Karpas-422 (cell line): ENCODE measurements at regions not wholly inside any gene's neighbourhood (a gene's known extent, or its start where the extent isn't known, plus 50 kb on each side); places are given as distances from the start of the nearest gene placed in this dataset.

ENCODE experiments used
- DNase-seq: peaks from one replicate; pipeline ENCODE4 v3.0.0-alpha.2; 2015
- H2AFZ ChIP-seq: fragments of 200-600 bp; sonication (generic); 2 replicates; pipeline ENCODE4 v1.6.1; 2014; ENCODE audit warnings: antibody characterized with exemption, low read length, mixed read lengths
- H3K27ac ChIP-seq: fragments of 200-600 bp; sonication (generic); 2 replicates; pipeline ENCODE4 v1.5.1; 2014; ENCODE audit warnings: mild to moderate bottlenecking, low read length, moderate library complexity
- H3K27me3 ChIP-seq: fragments of 200-600 bp; sonication (generic); 2 replicates; pipeline ENCODE4 v1.6.1; 2014; ENCODE audit warnings: low read length, mixed read lengths
- H3K36me3 ChIP-seq: fragments of 200-600 bp; sonication (generic); 2 replicates; pipeline ENCODE4 v1.6.1; 2014; ENCODE audit warnings: low read length, mixed read lengths; ENCODE audit not compliant: insufficient read depth
- H3K4me1 ChIP-seq: fragments of 200-600 bp; sonication (generic); 2 replicates; pipeline ENCODE4 v1.6.1; 2014; ENCODE audit warnings: mild to moderate bottlenecking, low read length, mixed read lengths
- H3K4me2 ChIP-seq: fragments of 200-600 bp; sonication (generic); 2 replicates; pipeline ENCODE4 v1.6.1; 2014; ENCODE audit warnings: low read length, low read depth, mild to moderate bottlenecking; ENCODE audit not compliant: poor library complexity, severe bottlenecking
- H3K4me3 ChIP-seq: fragments of 200-600 bp; sonication (generic); 2 replicates; pipeline ENCODE4 v1.5.1; 2014; ENCODE audit warnings: mild to moderate bottlenecking, antibody characterized with exemption, low read length, mixed read lengths
- H3K79me2 ChIP-seq: fragments of 200-600 bp; sonication (generic); 2 replicates; pipeline ENCODE4 v1.6.1; 2014; ENCODE audit warnings: mild to moderate bottlenecking, low read length, mixed read lengths
- H3K9ac ChIP-seq: fragments of 200-600 bp; sonication (generic); 2 replicates; pipeline ENCODE4 v1.6.0; 2014; ENCODE audit warnings: low read length
- H3K9me2 ChIP-seq: fragments of 200-600 bp; sonication (generic), shearing (Covaris generic); replicated peaks from 2 replicates; pipeline ENCODE4 v1.6.0; 2014; ENCODE audit warnings: mild to moderate bottlenecking, low read length, moderate library complexity; ENCODE audit not compliant: insufficient read depth
- H3K9me3 ChIP-seq: fragments of 300-700, 200-600 bp; sonication (generic); 2 replicates; pipeline ENCODE4 v1.6.1; 2014; ENCODE audit warnings: low read length, mixed read lengths
- H4K20me1 ChIP-seq: fragments of 200-600 bp; sonication (generic); 2 replicates; pipeline ENCODE4 v1.6.1; 2014; ENCODE audit warnings: mild to moderate bottlenecking, antibody characterized with exemption, low read length, low read depth; ENCODE audit not compliant: insufficient read depth

GRCh38 chr5:106894964-106895363 lies 775.8 kb downstream of the EFNA5 start:
- H3K4me1 ChIP-seq: no peaks in the 10 kb centered on the region
- H4K20me1 ChIP-seq: no peaks in the 10 kb centered on the region
- no peaks in the 10 kb centered on the region for H3K79me2 ChIP-seq
- peaks cover 13% of the 10 kb centered on the region; the same call in 1 of the 2 replicates for H3K9me3 ChIP-seq
- no peaks in the 10 kb centered on the region for H3K27me3 ChIP-seq
- H2AFZ ChIP-seq: no peak overlapping the region
- no peak overlapping the region for H3K4me2 ChIP-seq
- H3K27ac ChIP-seq: no peak overlapping the region
- H3K4me3 ChIP-seq: no peak overlapping the region
- no peak overlapping the region for H3K9ac ChIP-seq
- no peaks in the 10 kb centered on the region for H3K36me3 ChIP-seq
- DNase-seq: peak; percentile 39
- no peaks in the 10 kb centered on the region for H3K9me2 ChIP-seq

- Histone ChIP-seq H3K36me3 (no peaks in the 10 kb centered on the region), H3K79me2 (no peaks in the 10 kb centered on the region)
These were observed 788.7 kb downstream of the EFNA5 start for GRCh38 chr5:106882035-106882434.

GRCh38 chr5:106880656-106881055 lies 790.1 kb downstream of the EFNA5 start:
- DNase-seq: no peak
- Histone ChIP-seq H3K9ac (no peak overlapping the region), H3K4me3 (no peak overlapping the region), H3K27me3 (no peaks in the 10 kb centered on the region), H3K27ac (no peak overlapping the region), H3K36me3 (no peaks in the 10 kb centered on the region), H3K4me1 (no peaks in the 10 kb centered on the region), H3K9me2 (no peaks in the 10 kb centered on the region), H3K79me2 (no peaks in the 10 kb centered on the region), H3K4me2 (no peak overlapping the region), H4K20me1 (no peaks in the 10 kb centered on the region), H3K9me3 (peaks cover 10% of the 10 kb centered on the region), H2AFZ (no peak overlapping the region)

More at GRCh38 chr5:106882035-106882434, 788.7 kb downstream of the EFNA5 start:
- no peak overlapping the region for H3K9ac ChIP-seq
- no peak overlapping the region for H2AFZ ChIP-seq
- H3K27me3 ChIP-seq: no peaks in the 10 kb centered on the region
- peaks cover 6% of the 10 kb centered on the region; the same call in 1 of the 2 replicates for H3K9me3 ChIP-seq
- no peak for DNase-seq
- H3K4me2 ChIP-seq: no peak overlapping the region
- no peaks in the 10 kb centered on the region for H3K9me2 ChIP-seq
- H3K4me1 ChIP-seq: no peaks in the 10 kb centered on the region
- H3K27ac ChIP-seq: no peak overlapping the region
- no peaks in the 10 kb centered on the region for H4K20me1 ChIP-seq
- no peak overlapping the region for H3K4me3 ChIP-seq

- no peak overlapping the region for H3K9ac ChIP-seq
- no peak for DNase-seq
- no peak overlapping the region for H3K4me3 ChIP-seq
- no peaks in the 10 kb centered on the region for H3K27me3 ChIP-seq
- peaks cover 8% of the 10 kb centered on the region for H3K9me3 ChIP-seq
- no peaks in the 10 kb centered on the region for H3K79me2 ChIP-seq
- H3K4me2 ChIP-seq: no peak overlapping the region
- no peaks in the 10 kb centered on the region for H3K36me3 ChIP-seq
- no peaks in the 10 kb centered on the region for H4K20me1 ChIP-seq
- no peak overlapping the region for H3K27ac ChIP-seq
- no peaks in the 10 kb centered on the region for H3K9me2 ChIP-seq
- H2AFZ ChIP-seq: no peak overlapping the region
- H3K4me1 ChIP-seq: no peaks in the 10 kb centered on the region
These were observed 792.9 kb downstream of the EFNA5 start for GRCh38 chr5:106877881-106878280.

GRCh38 chr5:106876665-106877194 lies 794.0 kb downstream of the EFNA5 start:
- Histone ChIP-seq H3K27me3 (no peaks in the 10 kb centered on the region), H3K79me2 (no peaks in the 10 kb centered on the region), H3K27ac (no peak overlapping the region), H2AFZ (no peak overlapping the region), H3K4me2 (no peak overlapping the region), H3K36me3 (no peaks in the 10 kb centered on the region), H3K9ac (no peak overlapping the region), H4K20me1 (no peaks in the 10 kb centered on the region), H3K9me3 (peaks cover 5% of the 10 kb centered on the region), H3K4me1 (no peaks in the 10 kb centered on the region), H3K4me3 (no peak overlapping the region), H3K9me2 (no peaks in the 10 kb centered on the region)
- DNase-seq: peak; percentile 47

GRCh38 chr5:106876298-106876622 lies 794.5 kb downstream of the EFNA5 start:
- no peak overlapping the region for H3K27ac ChIP-seq
- no peak overlapping the region for H3K9ac ChIP-seq
- H3K4me3 ChIP-seq: no peak overlapping the region
- no peak overlapping the region for H3K4me2 ChIP-seq
- H3K9me2 ChIP-seq: no peaks in the 10 kb centered on the region
- H3K36me3 ChIP-seq: no peaks in the 10 kb centered on the region
- no peaks in the 10 kb centered on the region for H3K4me1 ChIP-seq
- no peak overlapping the region for H2AFZ ChIP-seq
- H3K27me3 ChIP-seq: no peaks in the 10 kb centered on the region
- no peaks in the 10 kb centered on the region for H4K20me1 ChIP-seq
- H3K79me2 ChIP-seq: no peaks in the 10 kb centered on the region
- DNase-seq: no peak
- peaks cover 5% of the 10 kb centered on the region for H3K9me3 ChIP-seq

- H3K4me3 ChIP-seq: no peak overlapping the region
- no peaks in the 10 kb centered on the region for H3K4me1 ChIP-seq
- H3K27me3 ChIP-seq: no peaks in the 10 kb centered on the region
- no peak overlapping the region for H3K27ac ChIP-seq
- no peak overlapping the region for H3K9ac ChIP-seq
- H3K9me2 ChIP-seq: no peaks in the 10 kb centered on the region
- H4K20me1 ChIP-seq: no peaks in the 10 kb centered on the region
- no peaks in the 10 kb centered on the region for H3K79me2 ChIP-seq
- DNase-seq: peak; percentile 76
- no peaks in the 10 kb centered on the region for H3K36me3 ChIP-seq
- H3K4me2 ChIP-seq: no peak overlapping the region
- peaks cover 5% of the 10 kb centered on the region for H3K9me3 ChIP-seq
- H2AFZ ChIP-seq: no peak overlapping the region
These were observed 795.0 kb downstream of the EFNA5 start for GRCh38 chr5:106875591-106876297.

GRCh38 chr5:106874974-106875373 lies 795.8 kb downstream of the EFNA5 start:
- no peaks in the 10 kb centered on the region for H3K36me3 ChIP-seq
- H3K27me3 ChIP-seq: no peaks in the 10 kb centered on the region
- no peak overlapping the region for H3K27ac ChIP-seq
- no peaks in the 10 kb centered on the region for H3K4me1 ChIP-seq
- no peaks in the 10 kb centered on the region for H4K20me1 ChIP-seq
- H3K9ac ChIP-seq: no peak overlapping the region
- peaks cover 5% of the 10 kb centered on the region for H3K9me3 ChIP-seq
- no peak for DNase-seq
- H3K79me2 ChIP-seq: no peaks in the 10 kb centered on the region
- no peak overlapping the region for H2AFZ ChIP-seq
- H3K9me2 ChIP-seq: no peaks in the 10 kb centered on the region
- no peak overlapping the region for H3K4me3 ChIP-seq
- no peak overlapping the region for H3K4me2 ChIP-seq
